Upper lobe of left lung (tissue), 6 donors: ENCODE measurements at regions not wholly inside any gene's neighbourhood (a gene's known extent, or its start where the extent isn't known, plus 50 kb on each side); places are given as distances from the start of the nearest gene placed in this dataset.

Experiments
- ATAC-seq, 2 donors: fragments of 200-7000 bp; cut with Tn5 transposase; one replicate each; pipeline ENCODE4 v1.9.1; 2022; ENCODE audit warnings: mild to moderate bottlenecking in 2 of 2, moderate library complexity in 2 of 2; ENCODE audit not compliant: low FRiP score in 2 of 2
- DNase-seq, 2 donors: peaks; one replicate each; pipeline ENCODE4 v3.0.0-alpha.2; 2019 to 2020
- H3K27ac ChIP-seq, 4 donors: fragments of 200-600 bp; sonication (generic); one replicate each; pipeline ENCODE4 v1.5.1; 2016 to 2019
- H3K27me3 ChIP-seq, 4 donors: fragments of 200-600 bp; sonication (generic); one replicate each; pipeline ENCODE4 v1.5.1; 2017 to 2019
- H3K36me3 ChIP-seq, 4 donors: fragments of 200-600 bp; sonication (generic); one replicate each; pipeline ENCODE4 v1.5.1; 2016 to 2019
- H3K4me1 ChIP-seq, 4 donors: fragments of 200-600 bp; sonication (generic); one replicate each; pipeline ENCODE4 v1.5.1; 2018 to 2019
- H3K4me3 ChIP-seq, 4 donors: fragments of 200-600 bp; sonication (generic); one replicate each; pipeline ENCODE4 v1.5.1; 2017 to 2019; ENCODE audit warnings: mild to moderate bottlenecking in 2 of 4, moderate library complexity in 1 of 4
- H3K9me3 ChIP-seq, 4 donors: fragments of 200-600 bp; sonication (generic); one replicate each; pipeline ENCODE4 v1.5.1; 2018 to 2019
- EP300 ChIP-seq, 4 donors: sonication (generic); formaldehyde crosslinking; IDR thresholded peaks; one replicate each; pipeline ENCODE4 v1.5.1; 2017; ENCODE audit warnings: antibody characterized with exemption in 4 of 4, control low read depth in 2 of 4
- POLR2A ChIP-seq, 4 donors: fragments of 450-650 bp; IDR thresholded peaks; one replicate each; pipeline ENCODE4 v1.5.1; 2016 to 2017; ENCODE audit warnings: antibody characterized with exemption in 4 of 4, mild to moderate bottlenecking in 2 of 4
- POLR2AphosphoS5 ChIP-seq, 2 donors: sonication (generic); formaldehyde crosslinking; IDR thresholded peaks; one replicate each; pipeline ENCODE4 v1.5.1; 2017; ENCODE audit warnings: antibody characterized with exemption in 2 of 2
- WGBS, 2 donors: methylation state at CpG; one replicate each; pipeline ENCODE4 v1.1.5; 2017 to 2018; 5-methylcytosine and 5-hydroxymethylcytosine counted together
- TF ChIP-seq, protein P1 (sequence below), 6 experiments: fragments of 450-650 bp in 4 of 6; fragments of 200-600 bp in 2 of 6; sonication (generic) in 2 of 6; IDR thresholded peaks; one replicate each; pipeline ENCODE4 v1.5.1; 2016 to 2019; ENCODE audit warnings: antibody characterized with exemption in 6 of 6
- donor health status: DM: no; HTN: no; CAD: no; lungs with moderate emphysema.
- donor health status: DM: no; HTN: yes; CAD: no; lungs with severe emphysema.

- Histone ChIP-seq H3K4me1 (no peaks in the 10 kb centered on the region), H3K27me3 (no peaks in the 10 kb centered on the region), H3K36me3 (no peaks in the 10 kb centered on the region), H3K4me3 (no peak overlapping the region), H3K9me3 (no peaks in the 10 kb centered on the region), H3K27ac (no peak overlapping the region)
- 72 to 75% methylated on average over 7 of the region's 7 CpGs for WGBS, 2 donors
- TF ChIP-seq, protein P1, sequence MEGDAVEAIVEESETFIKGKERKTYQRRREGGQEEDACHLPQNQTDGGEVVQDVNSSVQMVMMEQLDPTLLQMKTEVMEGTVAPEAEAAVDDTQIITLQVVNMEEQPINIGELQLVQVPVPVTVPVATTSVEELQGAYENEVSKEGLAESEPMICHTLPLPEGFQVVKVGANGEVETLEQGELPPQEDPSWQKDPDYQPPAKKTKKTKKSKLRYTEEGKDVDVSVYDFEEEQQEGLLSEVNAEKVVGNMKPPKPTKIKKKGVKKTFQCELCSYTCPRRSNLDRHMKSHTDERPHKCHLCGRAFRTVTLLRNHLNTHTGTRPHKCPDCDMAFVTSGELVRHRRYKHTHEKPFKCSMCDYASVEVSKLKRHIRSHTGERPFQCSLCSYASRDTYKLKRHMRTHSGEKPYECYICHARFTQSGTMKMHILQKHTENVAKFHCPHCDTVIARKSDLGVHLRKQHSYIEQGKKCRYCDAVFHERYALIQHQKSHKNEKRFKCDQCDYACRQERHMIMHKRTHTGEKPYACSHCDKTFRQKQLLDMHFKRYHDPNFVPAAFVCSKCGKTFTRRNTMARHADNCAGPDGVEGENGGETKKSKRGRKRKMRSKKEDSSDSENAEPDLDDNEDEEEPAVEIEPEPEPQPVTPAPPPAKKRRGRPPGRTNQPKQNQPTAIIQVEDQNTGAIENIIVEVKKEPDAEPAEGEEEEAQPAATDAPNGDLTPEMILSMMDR (IDR thresholded peaks at IDR 0.05) = no peak
- TF ChIP-seq POLR2A (IDR thresholded peaks at IDR 0.05) = no peak
- no peak for TF ChIP-seq EP300 (IDR thresholded peaks at IDR 0.05)
- TF ChIP-seq POLR2AphosphoS5 (IDR thresholded peaks at IDR 0.05) = no peak
- no peak for ATAC-seq
- DNase-seq = no peak
Observed at GRCh38 chr20:25135031-25135430, 53.1 kb upstream of the VSX1 start.

- TF ChIP-seq EP300 (IDR thresholded peaks at IDR 0.05) (no peak), POLR2A (IDR thresholded peaks at IDR 0.05) (no peak), POLR2AphosphoS5 (IDR thresholded peaks at IDR 0.05) (no peak)
- TF ChIP-seq, protein P1 (IDR thresholded peaks at IDR 0.05) = no peak
- 70 to 93% methylated on average over 1 of the region's 1 CpG for WGBS, 2 donors
- ATAC-seq = no peak
Observed at GRCh38 chr20:25136056-25136455, 54.1 kb upstream of the VSX1 start.

GRCh38 chr20:25136643-25137559 is 55.0 kb upstream of the VSX1 start:
- 41 to 61% methylated on average over 5 to 6 of the region's 6 CpGs for WGBS, 2 donors
- TF ChIP-seq EP300 (IDR thresholded peaks at IDR 0.05) (no peak), POLR2A (IDR thresholded peaks at IDR 0.05) (no peak), POLR2AphosphoS5 (IDR thresholded peaks at IDR 0.05) (no peak)
- TF ChIP-seq, protein P1 (IDR thresholded peaks at IDR 0.05) = no peak
- Histone ChIP-seq H3K4me1 (no peaks in the 10 kb centered on the region), H3K36me3 (no peaks in the 10 kb centered on the region), H3K4me3 (no peak overlapping the region), H3K27ac (no peak overlapping the region), H3K27me3 (no peaks in the 10 kb centered on the region), H3K9me3 (no peaks in the 10 kb centered on the region)
- ATAC-seq (peak; percentile 76 to 85), DNase-seq (peak in 1 of 2 donors; percentile 58)

More at GRCh38 chr20:25136056-25136455, 54.1 kb upstream of the VSX1 start:
- Histone ChIP-seq H3K36me3 (no peaks in the 10 kb centered on the region), H3K4me3 (no peak overlapping the region), H3K27ac (no peak overlapping the region), H3K4me1 (no peaks in the 10 kb centered on the region), H3K27me3 (no peaks in the 10 kb centered on the region), H3K9me3 (no peaks in the 10 kb centered on the region)
- DNase-seq = no peak

DNA sequence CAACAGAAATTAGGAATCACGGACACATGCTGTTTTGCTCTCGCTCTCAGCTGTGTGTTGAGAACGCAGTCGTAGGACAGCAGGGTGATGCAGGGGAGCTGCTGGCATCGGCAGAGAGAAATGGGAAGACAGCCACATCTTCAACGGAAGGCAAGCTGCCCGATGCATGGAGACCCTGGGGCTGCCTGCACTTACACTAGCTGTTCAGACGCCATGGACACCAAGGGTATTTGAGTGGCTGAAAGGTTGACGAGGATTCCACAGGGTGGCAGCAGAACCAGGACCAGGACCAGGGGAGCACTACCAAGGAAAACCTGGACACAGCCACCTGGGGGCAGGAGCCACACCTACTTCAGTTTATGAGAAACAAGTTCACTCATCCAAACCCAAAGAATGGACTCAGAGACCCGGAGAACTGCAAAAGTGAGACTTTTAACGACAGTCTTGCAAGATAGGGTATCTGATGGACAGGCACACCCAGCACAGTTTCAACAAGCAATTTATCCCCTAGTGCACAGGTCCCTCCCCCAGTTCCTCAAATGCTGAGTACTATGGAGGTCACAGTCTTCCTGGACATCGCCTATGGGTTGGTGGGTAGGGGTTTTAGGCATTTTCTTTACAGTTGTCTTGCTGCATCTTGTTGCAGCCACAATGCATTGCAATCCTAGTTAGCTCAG is 56.3 kb upstream of the ENTPD6 start:
- H3K27ac ChIP-seq = no peak overlapping the region
- H3K27me3 ChIP-seq = no peaks in the 10 kb centered on the region
- H3K4me3 ChIP-seq = no peak overlapping the region
- H3K36me3 ChIP-seq = no peaks in the 10 kb centered on the region
- 72 to 75% methylated on average over 10 to 12 of the region's 12 CpGs for WGBS, 2 donors
- H3K4me1 ChIP-seq = no peaks in the 10 kb centered on the region
- DNase-seq = peak in 1 of 2 donors; percentile 58
- ATAC-seq = no peak
- no peaks in the 10 kb centered on the region for H3K9me3 ChIP-seq
- no peak for TF ChIP-seq POLR2AphosphoS5 (IDR thresholded peaks at IDR 0.05)
- TF ChIP-seq, protein P1 (IDR thresholded peaks at IDR 0.05) = peak in 2 of 6 experiments; percentile 29 to 41
